ENCODE measurements at regions not wholly inside any gene's neighbourhood (a gene's known extent, or its start where the extent isn't known, plus 50 kb on each side); places are given as distances from the start of the nearest gene placed in this dataset.

GRCh38 chr3:177576746-177577145 lies 379.5 kb upstream of the TBL1XR1 start:
- intact Hi-C loops (cut with micrococcal nuclease), result no loop called here
- TF ChIP-seq CTCF (IDR thresholded peaks at IDR 0.05; ENCODE audit: unreplicated experiment), result no peak
- DNase-seq (ENCODE audit: unreplicated experiment), result no peak
- CTCF ChIA-PET, result interaction anchor here (0.5 kb wide), 1 partner anchor 31 kb away, joined by 4 read pairs; no protein-coding TSS in a partner anchor
- Mint-ChIP-seq H3K4me1 (ENCODE audit: insufficient read depth, unreplicated experiment) (peaks cover 29% of the 10 kb centered on the region), H3K36me3 (ENCODE audit: insufficient read depth, unreplicated experiment) (no peaks in the 10 kb centered on the region), H3K27me3 (ENCODE audit: insufficient read depth, unreplicated experiment) (no peaks in the 10 kb centered on the region), H3K27ac (ENCODE audit: low read depth, unreplicated experiment) (no peak overlapping the region), H3K4me3 (ENCODE audit: unreplicated experiment) (no peak overlapping the region), H3K9me3 (ENCODE audit: unreplicated experiment) (no peaks in the 10 kb centered on the region)
- no TSS peak for BruUV-seq (replicated peaks)
- POLR2A ChIA-PET, result no interaction called here

- Mint-ChIP-seq H3K27ac (ENCODE audit: low read depth, unreplicated experiment) (no peak overlapping the region), H3K9me3 (ENCODE audit: unreplicated experiment) (no peaks in the 10 kb centered on the region), H3K27me3 (ENCODE audit: insufficient read depth, unreplicated experiment) (no peaks in the 10 kb centered on the region), H3K4me3 (ENCODE audit: unreplicated experiment) (no peak overlapping the region), H3K36me3 (ENCODE audit: insufficient read depth, unreplicated experiment) (no peaks in the 10 kb centered on the region), H3K4me1 (ENCODE audit: insufficient read depth, unreplicated experiment) (peaks cover 23% of the 10 kb centered on the region)
- intact Hi-C loops (cut with micrococcal nuclease), result no loop called here
- BruUV-seq (replicated peaks), result no TSS peak
- TF ChIP-seq CTCF (IDR thresholded peaks at IDR 0.05; ENCODE audit: unreplicated experiment), result no peak
- ChIA-PET POLR2A (interaction anchor here (0.5 to 0.6 kb wide), 2 partner anchors 50 to 669 kb away, joined by 3 read pairs; no protein-coding TSS in a partner anchor), CTCF (no interaction called here)
- no peak for DNase-seq (ENCODE audit: unreplicated experiment)
These were observed 381.2 kb upstream of the TBL1XR1 start for GRCh38 chr3:177578488-177578887.

GRCh38 chr3:177579419-177579818 lies 382.1 kb upstream of the TBL1XR1 start:
- DNase-seq (ENCODE audit: unreplicated experiment), result peak; percentile 36
- BruUV-seq (replicated peaks), result no TSS peak
- Mint-ChIP-seq H3K9me3 (ENCODE audit: unreplicated experiment) (no peaks in the 10 kb centered on the region), H3K4me3 (ENCODE audit: unreplicated experiment) (no peak overlapping the region), H3K36me3 (ENCODE audit: insufficient read depth, unreplicated experiment) (no peaks in the 10 kb centered on the region), H3K27me3 (ENCODE audit: insufficient read depth, unreplicated experiment) (no peaks in the 10 kb centered on the region), H3K4me1 (ENCODE audit: insufficient read depth, unreplicated experiment) (peaks cover 19% of the 10 kb centered on the region), H3K27ac (ENCODE audit: low read depth, unreplicated experiment) (no peak overlapping the region)
- TF ChIP-seq CTCF (IDR thresholded peaks at IDR 0.05; ENCODE audit: unreplicated experiment), result no peak
- intact Hi-C loops (cut with micrococcal nuclease), result no loop called here
- ChIA-PET POLR2A (interaction anchor here (0.6 to 1.7 kb wide), 3 partner anchors 10 to 668 kb away, joined by 3 to 7 read pairs (median 3); no protein-coding TSS in a partner anchor), CTCF (interaction anchor here (0.6 to 0.7 kb wide), 3 partner anchors 10 to 639 kb away, joined by 3 to 4 read pairs (median 4); no protein-coding TSS in a partner anchor)

GRCh38 chr3:177580437-177580836 lies 383.2 kb upstream of the TBL1XR1 start:
- H3K4me1 Mint-ChIP-seq (ENCODE audit: insufficient read depth, unreplicated experiment), result peaks cover 10% of the 10 kb centered on the region
- TF ChIP-seq CTCF (IDR thresholded peaks at IDR 0.05; ENCODE audit: unreplicated experiment), result no peak
- peaks cover 5% of the 10 kb centered on the region for H3K9me3 Mint-ChIP-seq (ENCODE audit: unreplicated experiment)
- intact Hi-C loops (cut with micrococcal nuclease), result no loop called here
- H3K36me3 Mint-ChIP-seq (ENCODE audit: insufficient read depth, unreplicated experiment), result no peaks in the 10 kb centered on the region
- no TSS peak for BruUV-seq (replicated peaks)
- ChIA-PET CTCF (interaction anchor here (0.6 kb wide), 1 partner anchor 457 kb away, joined by 3 read pairs; no protein-coding TSS in a partner anchor), POLR2A (interaction anchor here (1.7 kb wide), 1 partner anchor 9 kb away, joined by 7 read pairs; no protein-coding TSS in a partner anchor)
- no peak overlapping the region for H3K27ac Mint-ChIP-seq (ENCODE audit: low read depth, unreplicated experiment)
- no peak overlapping the region for H3K4me3 Mint-ChIP-seq (ENCODE audit: unreplicated experiment)
- no peak for DNase-seq (ENCODE audit: unreplicated experiment)
- H3K27me3 Mint-ChIP-seq (ENCODE audit: insufficient read depth, unreplicated experiment), result no peaks in the 10 kb centered on the region
